Muscle of arm (tissue), 1 donor: ENCODE measurements at regions not wholly inside any gene's neighbourhood (a gene's known extent, or its start where the extent isn't known, plus 50 kb on each side); places are given as distances from the start of the nearest gene placed in this dataset.
"Not testable (repeated sequence)": the region's sequence is repeated elsewhere in the genome, so short reads cannot be mapped to it uniquely, and the experiment has no call there.

ENCODE experiments used
- DNase-seq: peaks from one replicate; pipeline ENCODE4 v3.0.0-alpha.2; 2013

DNA sequence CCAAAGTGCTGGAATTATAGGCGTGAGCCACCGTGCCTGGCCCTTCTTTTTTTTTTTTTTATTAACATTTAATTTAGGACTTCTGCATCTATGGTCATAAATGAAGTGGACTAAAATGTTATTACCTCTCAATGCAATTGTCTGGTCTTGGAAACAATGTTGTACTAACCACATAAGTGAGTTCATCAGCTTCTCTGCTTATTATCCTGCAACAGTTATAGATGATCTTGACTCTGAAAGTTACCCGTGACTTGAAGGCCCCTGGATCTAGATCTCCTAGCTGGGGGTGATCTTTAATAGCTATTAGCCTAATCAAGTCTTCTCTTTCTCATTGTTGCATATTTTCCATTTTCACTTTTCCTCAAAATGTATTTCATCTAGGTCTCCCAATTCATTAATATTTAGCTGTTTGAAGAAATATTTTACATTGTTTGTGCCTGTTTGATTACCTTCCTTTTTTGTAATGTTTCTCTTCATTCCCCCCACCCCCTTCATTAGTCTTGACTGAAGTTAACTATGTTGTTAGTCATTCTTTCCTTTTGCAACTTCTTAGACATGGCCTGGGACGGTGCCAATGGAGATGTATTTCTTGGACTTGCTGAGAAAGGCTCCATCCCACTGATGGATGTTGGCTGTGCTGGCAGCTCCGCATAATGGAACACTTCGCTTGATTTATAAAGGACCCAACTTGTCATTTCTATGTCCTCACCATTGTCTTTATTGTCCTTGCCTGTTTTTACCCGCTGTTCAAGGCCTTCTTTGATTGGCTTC is 141.6 kb upstream of the RIOK3 start:
- DNase-seq: peak; percentile 52

DNA sequence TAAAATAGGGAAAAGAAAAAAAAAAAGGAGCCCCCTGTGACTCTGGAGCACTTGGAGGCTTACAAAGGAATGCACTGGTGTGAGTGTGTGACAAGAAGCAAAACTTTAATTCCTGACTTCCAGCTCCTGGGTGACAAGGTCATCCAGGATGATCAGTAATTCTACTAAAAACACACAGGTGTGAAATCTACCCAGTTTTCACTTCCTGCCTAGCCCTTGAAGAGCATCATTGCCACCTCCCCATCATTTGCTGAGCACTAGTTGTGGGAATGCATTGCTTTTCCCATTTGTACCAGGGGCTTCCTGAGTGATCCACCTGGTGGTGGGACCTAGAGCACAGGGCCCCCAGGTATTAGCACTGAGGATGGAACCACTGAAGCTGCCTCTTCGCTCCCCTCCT is 139.7 kb upstream of the RIOK3 start:
- DNase-seq: no peak

DNA sequence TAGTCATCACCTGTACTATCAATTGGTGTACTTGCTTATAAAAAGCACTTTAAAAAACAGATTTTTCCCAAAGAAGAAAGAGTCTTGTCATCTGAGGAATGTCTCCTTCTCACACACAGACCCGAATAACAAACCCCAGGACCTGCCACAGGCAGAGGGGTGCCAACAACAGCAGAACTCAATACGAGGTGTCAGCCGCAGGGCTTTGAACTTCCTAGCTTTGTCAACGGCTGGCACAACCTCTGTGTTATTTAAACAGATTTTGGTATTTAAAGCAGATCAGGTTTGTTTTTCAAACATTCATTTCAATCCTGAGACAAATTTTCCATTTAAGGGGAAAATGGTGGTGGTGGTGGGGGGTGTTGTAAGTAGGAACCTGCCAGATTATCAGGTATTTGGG is 138.4 kb upstream of the RIOK3 start:
- DNase-seq: no peak

DNA sequence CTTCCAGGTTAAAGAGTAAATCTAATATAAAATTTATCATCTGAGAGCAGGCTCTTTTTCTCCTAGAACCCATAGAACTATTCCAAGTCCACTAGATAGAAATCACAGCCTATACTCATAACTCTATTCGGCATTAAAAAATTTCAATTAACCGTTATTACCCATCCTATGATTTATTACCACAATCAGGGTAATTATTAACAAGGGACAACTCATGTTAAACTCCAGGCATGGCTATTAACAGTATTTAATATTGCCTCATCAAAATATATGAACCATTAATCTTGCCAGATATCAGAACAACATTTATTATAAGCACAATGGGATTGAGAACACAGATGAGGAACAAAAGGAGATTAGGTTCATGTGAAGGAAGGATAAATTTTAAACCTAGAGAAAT is 136.8 kb upstream of the RIOK3 start:
- DNase-seq: no peak

DNA sequence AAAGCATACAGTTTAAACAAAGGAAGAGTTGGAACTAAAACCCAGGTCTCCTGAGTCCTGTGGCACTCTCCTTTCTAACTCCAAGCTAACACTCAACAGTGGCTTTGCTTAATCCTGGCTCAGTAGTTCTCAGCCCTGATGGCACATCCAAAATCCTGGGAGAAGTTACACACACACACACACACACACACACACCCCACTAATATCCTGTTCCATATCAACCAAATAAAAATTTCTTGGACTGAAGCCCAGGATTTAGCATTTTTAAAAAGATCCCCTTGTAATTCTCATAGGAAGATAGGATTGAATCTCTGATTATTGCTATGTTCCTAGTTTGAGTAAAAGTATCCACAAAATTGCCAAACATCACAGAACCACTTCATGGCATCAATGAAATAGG is 136.1 kb upstream of the RIOK3 start:
- no peak for DNase-seq

DNA sequence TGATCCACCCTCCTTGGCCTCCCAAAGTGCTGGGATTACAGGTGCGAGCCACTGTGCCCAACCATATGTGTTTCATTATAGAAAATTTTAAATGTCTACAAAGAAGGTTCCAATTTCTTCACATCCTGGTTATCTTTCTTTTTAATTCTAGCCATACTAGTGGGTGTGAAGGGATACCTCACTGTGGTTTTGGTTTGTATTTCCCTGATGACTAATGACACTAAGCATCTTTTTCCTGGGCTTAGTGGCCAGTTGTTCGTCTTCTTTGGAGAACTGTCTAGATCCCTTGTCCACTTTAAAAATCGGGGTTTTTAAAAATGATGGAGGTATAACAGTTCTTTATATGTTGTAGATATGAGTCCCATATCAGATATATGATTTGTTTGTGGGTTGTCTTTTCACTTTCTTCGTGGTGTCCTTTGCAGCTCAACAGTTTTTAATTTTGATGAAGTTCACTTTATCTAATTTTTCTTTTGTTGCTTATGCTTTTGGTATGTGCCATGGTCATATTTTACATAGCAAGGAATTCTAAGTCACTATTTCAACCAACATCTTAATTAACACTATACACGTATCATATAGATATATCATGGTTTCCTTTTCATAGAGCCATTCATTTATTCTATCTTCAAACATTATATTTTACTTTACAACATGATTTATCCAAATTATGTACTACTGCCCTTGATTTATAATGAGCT is 135.0 kb upstream of the RIOK3 start:
- DNase-seq: no peak

DNA sequence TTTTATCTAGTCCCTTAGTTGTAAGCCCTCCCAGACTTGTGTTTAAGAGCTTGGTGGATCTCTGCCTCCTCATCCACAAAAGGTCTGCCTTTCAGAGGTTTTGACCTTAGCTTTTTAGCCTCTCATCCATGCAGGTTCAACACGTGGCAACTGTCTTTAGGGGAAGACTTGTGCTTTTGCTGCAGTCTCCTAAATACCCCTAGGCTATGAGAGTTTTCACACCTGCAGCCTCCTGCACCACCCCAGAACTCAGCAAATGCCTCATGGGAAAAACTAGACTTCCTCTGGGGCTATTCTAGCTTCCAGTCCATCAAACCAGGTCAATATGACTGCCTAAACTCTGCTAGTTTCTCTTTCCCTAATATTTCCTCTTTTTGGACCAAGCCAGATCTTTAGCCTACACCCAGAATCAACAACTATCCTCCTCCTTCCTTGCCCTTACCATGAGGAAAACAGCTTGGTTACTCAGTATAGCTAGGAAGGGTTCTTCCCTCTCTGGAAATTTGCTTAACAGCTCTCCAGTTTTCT is 132.3 kb upstream of the RIOK3 start:
- no peak for DNase-seq

DNA sequence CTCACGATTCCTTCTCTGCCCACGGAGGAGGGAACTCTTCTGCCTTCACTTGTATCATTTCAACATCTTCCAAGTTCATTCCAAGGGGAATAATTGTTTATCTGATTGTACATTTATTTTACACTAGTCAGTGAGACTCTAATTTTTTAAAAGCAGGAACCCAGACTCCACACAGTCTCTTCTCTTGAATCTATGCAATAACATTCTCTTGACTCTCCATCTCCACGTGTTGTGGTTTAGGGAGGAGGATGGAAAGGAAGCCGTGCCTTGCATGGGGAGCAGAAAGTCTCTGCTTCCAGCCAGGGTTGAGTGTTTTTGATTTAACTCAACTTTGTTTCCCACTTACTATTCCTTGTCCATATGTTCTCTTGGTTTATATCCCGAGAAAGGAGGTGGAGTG is 131.1 kb upstream of the RIOK3 start:
- DNase-seq: no peak

DNA sequence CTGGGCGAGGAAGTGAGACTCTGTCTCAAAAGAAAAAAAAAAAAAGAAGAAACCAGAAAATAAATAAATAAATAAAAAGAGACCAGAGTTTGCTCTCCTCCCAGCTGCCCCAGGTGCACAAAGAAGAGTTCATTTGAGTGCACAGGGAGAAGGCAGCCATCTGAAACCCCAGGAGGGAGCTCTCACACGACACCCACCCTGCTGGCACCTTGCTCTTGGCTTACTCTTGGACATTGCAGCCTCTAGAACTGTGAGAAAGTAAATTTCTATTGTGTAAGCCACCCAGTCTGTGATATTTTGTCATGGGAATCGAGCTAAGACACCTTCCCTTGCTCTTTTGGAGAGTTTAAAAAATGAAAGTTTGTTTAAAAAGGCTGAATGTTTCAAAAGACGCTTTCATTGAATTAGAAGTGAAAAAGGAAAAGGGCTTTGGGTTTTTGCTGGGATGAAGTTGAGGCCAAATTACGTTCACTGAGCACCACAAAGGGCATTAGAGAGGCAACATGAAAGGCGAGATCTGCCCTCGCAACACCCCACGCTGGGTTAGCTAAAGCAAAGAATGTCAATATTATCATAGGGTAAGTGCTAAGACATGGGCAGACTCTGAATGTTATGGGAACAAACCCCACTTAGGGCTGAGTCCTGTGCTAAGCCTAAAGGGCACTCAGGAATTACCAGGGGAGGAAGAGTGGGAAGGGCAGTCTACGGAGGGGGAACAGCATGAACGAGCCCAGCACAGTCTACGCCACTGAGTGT is 128.9 kb upstream of the RIOK3 start:
- DNase-seq: no peak

DNA sequence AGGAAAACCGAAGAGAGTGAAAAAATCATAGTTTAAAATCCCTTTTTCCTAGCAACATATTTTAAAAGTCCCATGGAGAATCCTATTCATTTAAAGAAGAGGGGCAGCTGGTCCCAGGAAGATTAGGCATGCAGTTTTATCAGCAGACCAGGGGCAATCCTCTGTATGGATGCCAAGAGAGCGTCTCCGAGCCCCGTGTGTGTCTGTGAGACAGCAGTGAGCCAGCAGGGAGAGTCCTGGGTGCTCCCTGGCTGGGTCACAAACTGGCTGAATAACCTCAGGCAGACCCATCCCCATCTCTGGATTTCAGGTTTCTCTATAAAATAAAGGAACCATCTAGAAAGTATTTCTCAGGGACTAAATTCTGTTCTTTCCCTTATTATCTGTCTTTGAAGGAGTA is 128.2 kb upstream of the RIOK3 start:
- DNase-seq: no peak

DNA sequence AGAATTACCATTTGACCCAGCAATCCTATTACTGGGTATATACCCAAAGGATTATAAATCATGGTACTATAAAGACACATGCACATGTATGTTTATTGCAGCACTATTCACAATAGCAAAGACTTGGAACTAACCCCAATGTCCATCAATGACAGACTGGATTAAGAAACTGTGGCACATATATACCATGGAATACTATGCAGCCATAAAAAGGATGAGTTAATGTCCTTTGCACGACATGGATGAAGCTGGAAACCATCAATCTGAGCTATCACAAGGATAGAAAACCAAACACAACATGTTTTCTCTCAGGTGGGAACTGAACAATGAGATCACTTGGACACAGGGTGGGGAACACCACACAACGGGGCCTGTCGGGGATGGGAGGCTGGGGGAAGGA is 123.4 kb upstream of the RIOK3 start:
- not testable (repeated sequence) for DNase-seq

DNA sequence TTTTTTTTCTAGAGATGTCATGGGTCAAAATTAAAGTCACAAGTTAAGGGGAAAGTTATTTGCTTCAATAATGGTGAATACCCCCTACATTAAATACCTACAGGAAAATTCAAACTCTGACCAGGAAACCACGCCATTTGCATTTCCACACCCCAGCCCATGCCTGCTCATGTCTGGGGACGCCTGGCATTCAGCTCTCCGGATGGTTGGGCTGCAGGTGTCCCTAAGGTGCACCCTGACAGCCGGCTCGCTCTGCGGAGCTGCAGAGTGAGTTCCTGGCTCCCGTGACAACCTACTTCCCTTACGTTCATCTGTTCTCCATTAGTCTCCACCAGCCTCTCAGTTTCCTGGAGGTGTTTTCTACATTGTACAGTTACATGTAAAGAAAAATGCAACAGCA is 122.7 kb upstream of the RIOK3 start:
- DNase-seq: no peak

DNA sequence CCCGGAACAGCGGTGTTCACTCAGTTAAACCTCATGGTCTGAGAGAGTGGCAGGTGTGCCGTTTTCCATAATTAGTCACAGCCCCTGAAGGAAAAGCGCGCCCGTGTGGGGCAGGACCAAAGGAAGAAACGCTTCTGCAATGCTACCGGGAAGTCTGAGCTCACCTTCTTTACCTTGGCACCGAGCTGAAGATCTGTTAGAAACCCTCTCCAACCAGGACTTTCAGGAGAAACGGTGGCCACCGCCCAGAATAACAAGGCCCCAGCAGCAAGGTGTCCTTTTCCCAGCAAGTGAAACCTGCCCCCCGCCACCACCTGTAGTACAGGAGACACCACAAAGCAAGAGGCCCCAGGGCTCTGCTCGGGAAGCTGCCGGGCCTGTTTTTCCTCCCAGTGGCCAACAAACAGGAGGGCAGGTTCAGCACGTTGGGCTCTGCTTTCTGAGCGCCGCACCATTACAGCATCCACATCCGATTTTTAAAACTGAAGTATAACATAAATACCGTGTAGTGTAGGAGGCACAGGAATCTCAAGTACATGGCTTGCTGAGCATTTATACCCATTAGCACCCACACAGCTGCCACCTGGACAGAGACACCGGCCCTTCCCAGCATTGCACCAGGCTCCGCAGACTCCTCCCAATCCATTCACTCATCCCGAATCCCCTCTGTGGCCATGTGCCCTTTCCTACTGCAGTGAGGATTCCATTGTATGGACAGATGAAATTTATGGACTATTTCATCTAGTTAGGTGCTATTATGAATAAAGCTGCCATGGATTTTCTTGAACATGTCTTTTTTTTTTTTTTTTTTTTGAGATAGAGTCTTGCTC is 121.8 kb upstream of the RIOK3 start:
- DNase-seq: no peak

DNA sequence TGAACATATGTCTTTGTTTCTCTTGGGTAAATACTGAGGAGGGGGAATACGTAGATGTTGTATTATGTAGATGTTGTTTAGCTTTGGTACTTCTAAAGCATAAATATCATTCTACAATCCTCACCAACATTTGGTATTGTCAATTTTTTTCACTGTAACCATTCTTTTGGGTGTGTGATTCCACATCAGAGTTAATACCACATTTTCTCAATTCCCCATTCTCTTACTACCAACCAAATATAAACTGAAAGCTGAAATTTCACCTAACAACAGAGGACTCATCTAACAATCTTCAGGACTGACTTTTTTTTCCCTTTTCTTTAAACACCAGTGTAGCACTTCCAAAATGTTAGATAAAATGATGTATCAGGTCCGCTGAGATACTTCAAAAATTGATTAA is 120.7 kb upstream of the RIOK3 start:
- no peak for DNase-seq

DNA sequence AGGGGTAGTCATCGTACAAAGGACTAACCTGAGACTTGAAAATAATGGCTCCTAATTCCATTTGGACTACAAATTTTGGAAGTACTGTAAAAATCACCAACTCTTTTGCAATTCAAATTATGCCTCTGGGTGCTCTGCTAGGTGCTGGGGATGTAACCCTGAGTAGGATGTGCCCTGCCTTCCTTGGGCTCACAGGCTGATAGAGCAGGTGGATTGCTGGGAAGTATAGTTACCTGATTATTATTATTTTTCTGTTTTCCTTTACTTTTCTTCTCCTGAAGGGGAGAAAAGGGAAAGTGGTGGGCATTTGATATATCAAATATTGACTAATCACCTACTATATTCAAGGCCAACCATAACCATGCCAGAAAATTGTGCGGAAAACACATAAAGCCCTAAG is 119.3 kb upstream of the RIOK3 start:
- DNase-seq: no peak

DNA sequence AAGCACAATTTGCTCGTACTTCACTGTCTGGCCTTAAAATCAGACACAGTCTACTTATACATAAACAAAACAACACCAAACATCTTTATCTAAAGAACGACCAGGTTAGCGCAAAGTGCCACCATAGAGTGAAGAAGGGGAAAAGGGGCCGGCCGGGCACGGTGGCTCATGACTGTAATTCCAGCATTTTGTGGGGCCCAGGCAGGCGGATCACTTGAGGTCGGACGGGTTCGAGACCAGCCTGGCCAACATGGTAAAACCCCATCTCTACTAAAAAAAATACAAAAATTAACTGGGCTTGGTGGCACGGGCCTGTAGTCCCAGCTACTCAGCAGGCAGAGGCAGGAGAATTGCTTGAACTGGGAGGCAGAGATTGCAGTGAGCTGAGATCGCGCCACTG is 118.5 kb upstream of the RIOK3 start:
- no peak for DNase-seq

DNA sequence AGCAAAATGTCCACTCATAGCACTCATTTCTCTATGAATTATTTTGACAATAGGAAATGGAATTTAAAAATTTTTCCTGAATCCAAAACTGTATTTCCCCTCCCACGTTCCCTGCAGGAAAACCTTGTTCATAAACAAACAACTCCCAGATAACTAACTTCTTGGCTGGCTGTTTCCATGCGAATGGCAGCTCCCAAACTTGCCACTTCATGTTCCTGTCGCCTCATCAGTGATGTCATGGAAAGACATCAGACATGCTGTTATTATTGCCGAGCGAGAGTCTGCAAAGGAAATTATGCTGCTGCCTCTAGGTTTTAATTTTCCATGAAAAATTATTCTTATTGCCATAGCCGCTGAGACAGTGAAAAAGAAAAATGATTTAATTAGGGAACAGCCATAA is 117.0 kb upstream of the RIOK3 start:
- peak; percentile 53 for DNase-seq

DNA sequence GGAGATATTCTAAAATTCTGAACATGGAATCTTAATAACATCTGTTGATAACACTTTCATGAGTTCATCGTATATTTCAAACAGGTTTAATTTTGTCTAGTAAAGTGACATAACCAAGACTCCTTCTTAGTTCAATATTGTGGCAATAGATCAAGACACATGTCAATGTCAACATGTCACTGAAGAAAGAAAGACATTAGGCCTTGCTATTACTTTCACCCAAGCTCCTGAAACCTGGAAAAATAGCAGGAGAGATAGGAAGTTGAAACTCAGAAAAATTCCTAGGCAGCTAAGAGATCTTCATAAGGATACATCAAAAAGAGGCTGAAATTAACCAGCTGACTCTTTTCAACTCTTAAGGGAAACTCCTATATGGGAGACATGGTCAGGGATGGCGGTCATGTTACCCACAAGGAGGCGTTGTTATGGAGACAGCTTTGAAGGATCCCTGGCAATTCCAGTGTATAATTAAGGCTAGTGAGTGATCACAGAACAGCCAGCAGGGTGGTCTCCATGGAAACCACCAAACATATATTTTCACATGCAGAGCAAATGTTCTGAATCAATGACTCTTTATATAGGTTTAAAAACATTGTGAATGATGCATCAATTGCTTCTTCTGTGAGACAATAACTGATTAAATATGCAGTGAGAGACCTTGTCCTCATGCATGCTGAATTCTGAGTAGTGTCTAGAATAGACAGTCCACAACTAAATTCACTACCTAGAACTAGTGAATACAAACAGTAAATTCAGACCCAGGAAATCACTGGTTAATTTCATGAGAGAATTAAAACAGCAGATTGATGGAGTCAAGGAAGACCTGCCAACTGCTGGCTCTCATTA is 115.3 kb upstream of the RIOK3 start:
- DNase-seq: peak; percentile 40

DNA sequence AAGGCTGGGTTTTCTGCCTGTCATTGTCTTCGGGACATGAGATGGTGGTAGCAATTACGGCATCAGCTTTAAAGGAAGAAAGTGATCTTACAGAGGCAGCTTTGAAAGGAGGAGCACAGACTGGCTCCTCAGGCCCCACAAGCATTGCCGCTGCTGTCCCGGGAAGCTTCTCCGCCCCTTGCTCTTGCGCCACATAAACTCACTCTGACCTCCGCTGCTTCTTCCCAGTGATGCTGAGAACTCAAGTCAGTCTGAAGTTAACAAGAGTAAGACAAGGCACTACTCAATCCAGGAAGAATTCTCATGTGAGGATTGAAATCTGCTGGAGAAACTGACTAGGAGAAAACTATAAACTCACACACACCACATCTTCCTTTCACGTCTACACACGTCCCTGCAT is 112.4 kb upstream of the RIOK3 start:
- DNase-seq: no peak

DNA sequence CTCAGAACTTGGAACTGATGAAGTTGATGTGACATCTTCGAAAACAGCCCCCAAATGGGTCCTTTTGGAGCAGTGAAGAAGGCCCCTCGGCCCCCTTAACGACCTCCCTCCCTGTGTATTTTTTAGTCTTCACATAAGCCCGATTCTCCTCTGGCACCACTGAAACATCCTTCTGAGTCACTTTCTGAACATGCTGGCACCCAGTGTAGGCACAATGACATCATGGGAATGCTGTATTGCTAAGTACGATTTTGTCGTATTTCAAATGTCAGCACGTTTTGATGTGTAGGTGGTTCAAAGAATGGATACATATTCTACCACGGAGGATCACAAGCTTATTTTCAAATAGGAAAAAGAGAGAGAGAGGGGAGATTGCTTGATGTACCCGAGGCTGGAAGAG is 111.7 kb upstream of the RIOK3 start:
- DNase-seq: no peak

DNA sequence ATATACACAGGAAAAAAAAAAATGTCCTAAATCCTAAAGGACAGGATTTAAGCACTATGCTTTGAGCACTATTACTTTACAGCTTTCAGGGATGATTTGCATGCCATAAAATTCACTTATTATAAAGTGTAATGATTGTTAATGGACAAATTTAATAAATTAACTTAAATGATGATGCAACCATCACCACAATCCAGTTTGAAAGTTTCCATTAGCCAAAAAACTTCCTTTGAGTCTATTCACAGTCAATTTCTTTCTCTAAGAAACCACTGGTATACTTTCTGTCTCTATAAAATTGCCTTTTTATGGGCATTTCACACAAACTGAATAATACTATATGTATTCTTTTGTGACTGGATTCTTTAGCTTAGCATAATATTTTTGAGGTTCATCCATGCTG is 111.1 kb upstream of the RIOK3 start:
- DNase-seq: no peak
